Mucosa of descending colon (tissue), 3 donors: ENCODE measurements at regions not wholly inside any gene's neighbourhood (a gene's known extent, or its start where the extent isn't known, plus 50 kb on each side); places are given as distances from the start of the nearest gene placed in this dataset.

Experiments
- ATAC-seq: fragments of 200-7000 bp; cut with Tn5 transposase; one replicate; pipeline ENCODE4 v1.9.1; 2020; ENCODE audit warnings: mild to moderate bottlenecking, moderate library complexity
- DNase-seq, 3 donors: peaks; one replicate each; pipeline ENCODE4 v3.0.0-alpha.2; 2020
- H3K36me3 ChIP-seq: fragments of 200-600 bp; one replicate; pipeline ENCODE4 v1.8.0; 2021; ENCODE audit warnings: low read depth, mild to moderate bottlenecking
- H3K4me1 ChIP-seq: fragments of 200-600 bp; one replicate; pipeline ENCODE4 v1.8.0; 2021; ENCODE audit warnings: low read depth, mild to moderate bottlenecking
- H3K4me3 ChIP-seq: fragments of 200-600 bp; one replicate; pipeline ENCODE4 v1.8.0; 2021; ENCODE audit warnings: mild to moderate bottlenecking
- H3K9me3 ChIP-seq: fragments of 200-600 bp; one replicate; pipeline ENCODE4 v1.8.0; 2021; ENCODE audit warnings: mild to moderate bottlenecking
- CTCF ChIP-seq: fragments of 200-600 bp; IDR thresholded peaks from one replicate; pipeline ENCODE4 v1.8.0; 2022; ENCODE audit warnings: antibody characterized with exemption, mild to moderate bottlenecking
- intact Hi-C, 2 donors: fragments of 100-400 bp; cut with DNase I in 1 of 2; cut with micrococcal nuclease in 1 of 2; formaldehyde crosslinking; loops; one replicate each; pipeline versions ENCODE4 v1.11.0 to v1.11.1; 2022; cut with DNase I, micrococcal nuclease
- donor health status: DM: no; HTN: no; CAD: no; lungs with moderate emphysema.
- donor health status: DM: no; HTN: no; CAD: no.
- donor health status: DM: no; HTN: yes; CAD: no.

GRCh38 chr7:94061326-94061725 lies 57.2 kb upstream of the BET1 start:
- H3K4me1 ChIP-seq, result no peaks in the 10 kb centered on the region
- no peak for ATAC-seq

DNA sequence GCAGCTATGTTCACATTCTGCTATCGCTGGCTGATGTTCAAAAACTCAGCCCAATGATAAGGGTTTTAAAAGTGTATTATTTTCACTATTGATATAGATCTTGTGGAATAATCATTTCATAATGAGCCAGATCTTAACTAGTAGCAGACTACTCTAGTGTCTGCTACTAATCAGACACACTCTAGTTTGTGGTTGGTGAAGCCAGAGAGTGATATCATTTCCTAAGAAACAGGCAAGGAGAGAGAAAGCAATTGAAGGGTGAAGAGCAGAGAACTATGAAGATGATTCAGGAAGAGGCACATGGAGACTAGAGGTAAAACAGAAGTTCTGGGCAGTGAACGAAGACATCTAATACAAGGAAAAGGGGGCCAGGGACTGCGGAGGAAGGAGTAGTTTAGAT lies 58.2 kb upstream of the BET1 start:
- TF ChIP-seq CTCF, result no peak
- Histone ChIP-seq H3K9me3 (no peaks in the 10 kb centered on the region), H3K36me3 (no peaks in the 10 kb centered on the region), H3K4me3 (no peak overlapping the region), H3K4me1 (no peaks in the 10 kb centered on the region)
- DNase-seq (no peak), ATAC-seq (no peak)
- intact Hi-C loops, result no loop called here

More at GRCh38 chr7:94061326-94061725, 57.2 kb upstream of the BET1 start:
- TF ChIP-seq CTCF, result no peak
- Histone ChIP-seq H3K36me3 (no peaks in the 10 kb centered on the region), H3K9me3 (no peaks in the 10 kb centered on the region), H3K4me3 (no peak overlapping the region)
- intact Hi-C loops, result no loop called here
- DNase-seq, result no peak

- Histone ChIP-seq H3K36me3 (no peaks in the 10 kb centered on the region), H3K4me3 (no peak overlapping the region), H3K9me3 (no peaks in the 10 kb centered on the region), H3K4me1 (no peaks in the 10 kb centered on the region)
- ATAC-seq (no peak), DNase-seq (no peak)
- TF ChIP-seq CTCF, result no peak
- intact Hi-C loops, result no loop called here
Observed at GRCh38 chr7:94064541-94065191, 60.5 kb upstream of the BET1 start.

- no peak for ATAC-seq
- Histone ChIP-seq H3K4me1 (no peaks in the 10 kb centered on the region), H3K36me3 (no peaks in the 10 kb centered on the region), H3K9me3 (no peaks in the 10 kb centered on the region), H3K4me3 (no peak overlapping the region)
- TF ChIP-seq CTCF, result no peak
- DNase-seq, result no peak
- intact Hi-C loops, result no loop called here
Observed at GRCh38 chr7:94067047-94067446, 62.9 kb upstream of the BET1 start.

- ATAC-seq, result no peak
- Histone ChIP-seq H3K9me3 (no peaks in the 10 kb centered on the region), H3K4me1 (no peaks in the 10 kb centered on the region), H3K4me3 (no peak overlapping the region), H3K36me3 (no peaks in the 10 kb centered on the region)
- intact Hi-C loops, result no loop called here
- TF ChIP-seq CTCF, result no peak
- no peak for DNase-seq
Observed at GRCh38 chr7:94067506-94067905, 63.4 kb upstream of the BET1 start.
